ENCODE measurements at regions not wholly inside any gene's neighbourhood (a gene's known extent, or its start where the extent isn't known, plus 50 kb on each side); places are given as distances from the start of the nearest gene placed in this dataset.
"Not testable (repeated sequence)": the region's sequence is repeated elsewhere in the genome, so short reads cannot be mapped to it uniquely, and the experiment has no call there.

DNA sequence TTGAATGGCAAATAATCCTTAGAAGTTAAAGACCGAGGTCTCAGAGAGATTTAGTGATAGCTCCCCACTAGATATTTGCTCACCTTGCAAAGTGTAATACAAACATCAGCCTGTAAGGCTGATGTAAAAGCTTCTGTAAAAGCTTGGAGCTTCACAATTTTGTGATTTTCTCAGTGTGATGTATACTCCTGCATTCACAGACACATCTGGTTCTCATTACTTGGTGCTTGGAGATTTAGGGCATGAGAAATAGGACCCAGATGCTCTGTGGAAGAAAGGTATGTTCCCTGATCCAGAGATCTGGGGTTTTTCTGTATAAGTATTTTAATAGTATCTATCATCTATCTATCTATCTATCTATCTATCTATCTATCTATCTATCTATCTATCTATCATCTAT is 1664.3 kb downstream of the C4orf33 start:
- 41% methylated on average over 1 of the region's 1 CpG for WGBS

GRCh38 chr4:130767384-130767783 is 1671.4 kb downstream of the C4orf33 start:
- WGBS, result 80% methylated on average over 6 of the region's 6 CpGs
- not testable (repeated sequence) for H3K27ac ChIP-seq (ENCODE audit: low read depth in 1 of 2, low read length in 2 of 2); H3K36me3 ChIP-seq (ENCODE audit: control insufficient read depth in 4 of 4, insufficient read depth in 3 of 4, low read depth in 1 of 4, low read length in 3 of 4); H3K9ac ChIP-seq (ENCODE audit: low read depth in 1 of 2, low read length in 2 of 2); DNase-seq (ENCODE audit: low spot score); H3K4me1 ChIP-seq (ENCODE audit: control insufficient read depth in 4 of 4, insufficient read depth in 4 of 4, low read length in 3 of 4); H3K27me3 ChIP-seq (ENCODE audit: control insufficient read depth in 4 of 4, insufficient read depth in 4 of 4, low read length in 3 of 4); H3K9me3 ChIP-seq (ENCODE audit: control insufficient read depth in 4 of 4, low read length in 3 of 4); H3K4me3 ChIP-seq (ENCODE audit: low read depth in 1 of 3, low read length in 3 of 3)

More for the DNA sequence above, 1664.3 kb downstream of the C4orf33 start:
- TF ChIP-seq MAX (IDR thresholded peaks at IDR 0.05) (no peak), YY1 (IDR thresholded peaks at IDR 0.05) (no peak), ATF3 (IDR thresholded peaks at IDR 0.05) (no peak), FOXA2 (IDR thresholded peaks at IDR 0.05) (no peak), TAF1 (conservative IDR thresholded peaks at IDR 0.05) (no peak), HNF4G (IDR thresholded peaks at IDR 0.05) (no peak), NR2F2 (IDR thresholded peaks at IDR 0.05) (no peak), HNF4A (conservative IDR thresholded peaks at IDR 0.05) (no peak), REST (IDR thresholded peaks at IDR 0.05) (no peak), GABPA (IDR thresholded peaks at IDR 0.05 in 1 of 2, conservative IDR thresholded peaks at IDR 0.05 in 1 of 2) (no peak), JUND (IDR thresholded peaks at IDR 0.05) (no peak), RXRA (IDR thresholded peaks at IDR 0.05) (no peak), EGR1 (IDR thresholded peaks at IDR 0.05; ENCODE audit: low read depth in 2 of 2) (no peak), RAD21 (IDR thresholded peaks at IDR 0.05) (no peak), SP1 (IDR thresholded peaks at IDR 0.05) (no peak)
- TF ChIP-seq, protein P1, sequence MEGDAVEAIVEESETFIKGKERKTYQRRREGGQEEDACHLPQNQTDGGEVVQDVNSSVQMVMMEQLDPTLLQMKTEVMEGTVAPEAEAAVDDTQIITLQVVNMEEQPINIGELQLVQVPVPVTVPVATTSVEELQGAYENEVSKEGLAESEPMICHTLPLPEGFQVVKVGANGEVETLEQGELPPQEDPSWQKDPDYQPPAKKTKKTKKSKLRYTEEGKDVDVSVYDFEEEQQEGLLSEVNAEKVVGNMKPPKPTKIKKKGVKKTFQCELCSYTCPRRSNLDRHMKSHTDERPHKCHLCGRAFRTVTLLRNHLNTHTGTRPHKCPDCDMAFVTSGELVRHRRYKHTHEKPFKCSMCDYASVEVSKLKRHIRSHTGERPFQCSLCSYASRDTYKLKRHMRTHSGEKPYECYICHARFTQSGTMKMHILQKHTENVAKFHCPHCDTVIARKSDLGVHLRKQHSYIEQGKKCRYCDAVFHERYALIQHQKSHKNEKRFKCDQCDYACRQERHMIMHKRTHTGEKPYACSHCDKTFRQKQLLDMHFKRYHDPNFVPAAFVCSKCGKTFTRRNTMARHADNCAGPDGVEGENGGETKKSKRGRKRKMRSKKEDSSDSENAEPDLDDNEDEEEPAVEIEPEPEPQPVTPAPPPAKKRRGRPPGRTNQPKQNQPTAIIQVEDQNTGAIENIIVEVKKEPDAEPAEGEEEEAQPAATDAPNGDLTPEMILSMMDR (IDR thresholded peaks at IDR 0.05; ENCODE audit: low read depth, low read length, missing input control), result no peak
- DNase-seq (ENCODE audit: low spot score), result no peak
- Histone ChIP-seq H3K4me1 (ENCODE audit: control insufficient read depth in 4 of 4, insufficient read depth in 4 of 4, low read length in 3 of 4) (no peaks in the 10 kb centered on the region), H3K9ac (ENCODE audit: low read depth in 1 of 2, low read length in 2 of 2) (no peak overlapping the region), H3K27ac (ENCODE audit: low read depth in 1 of 2, low read length in 2 of 2) (no peak overlapping the region), H3K36me3 (ENCODE audit: control insufficient read depth in 4 of 4, insufficient read depth in 3 of 4, low read depth in 1 of 4, low read length in 3 of 4) (no peaks in the 10 kb centered on the region), H3K27me3 (ENCODE audit: control insufficient read depth in 4 of 4, insufficient read depth in 4 of 4, low read length in 3 of 4) (peaks cover 0 to 4% (median 0%) of the 10 kb centered on the region in 4 donors), H3K4me3 (ENCODE audit: low read depth in 1 of 3, low read length in 3 of 3) (no peak overlapping the region), H3K9me3 (ENCODE audit: control insufficient read depth in 4 of 4, low read length in 3 of 4) (no peaks in the 10 kb centered on the region)

DNA sequence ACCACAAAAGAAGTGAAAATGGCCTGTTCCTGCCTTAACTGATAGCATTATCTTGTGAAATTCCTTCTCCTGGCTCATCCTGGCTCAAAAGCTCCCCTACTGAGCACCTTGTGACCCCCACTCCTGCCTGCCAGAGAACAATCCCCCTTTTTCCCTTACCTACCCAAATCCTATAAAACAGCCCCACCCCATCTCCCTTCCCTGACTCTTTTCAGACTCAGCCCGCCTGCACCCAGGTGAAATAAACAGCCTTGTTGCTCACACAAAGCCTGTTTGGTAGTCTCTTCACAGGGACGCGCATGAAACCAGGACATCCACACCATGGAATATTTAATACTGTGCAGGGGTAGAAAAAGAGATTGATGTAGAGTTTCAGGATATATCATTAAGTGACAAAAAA is 1677.0 kb downstream of the C4orf33 start:
- not testable (repeated sequence) for H3K36me3 ChIP-seq (ENCODE audit: control insufficient read depth in 4 of 4, insufficient read depth in 3 of 4, low read depth in 1 of 4, low read length in 3 of 4); H3K9ac ChIP-seq (ENCODE audit: low read depth in 1 of 2, low read length in 2 of 2); H3K27me3 ChIP-seq (ENCODE audit: control insufficient read depth in 4 of 4, insufficient read depth in 4 of 4, low read length in 3 of 4); H3K4me1 ChIP-seq (ENCODE audit: control insufficient read depth in 4 of 4, insufficient read depth in 4 of 4, low read length in 3 of 4); DNase-seq (ENCODE audit: low spot score); H3K27ac ChIP-seq (ENCODE audit: low read depth in 1 of 2, low read length in 2 of 2); H3K9me3 ChIP-seq (ENCODE audit: control insufficient read depth in 4 of 4, low read length in 3 of 4); H3K4me3 ChIP-seq (ENCODE audit: low read depth in 1 of 3, low read length in 3 of 3)
- 74% methylated on average over 3 of the region's 3 CpGs for WGBS
